A549 (cell line): ENCODE measurements at regions not wholly inside any gene's neighbourhood (a gene's known extent, or its start where the extent isn't known, plus 50 kb on each side); places are given as distances from the start of the nearest gene placed in this dataset.

ENCODE experiments used
- ATAC-seq, 2 experiments: fragments of 200-7000 bp in 1 of 2; fragments of >200 bp in 1 of 2; cut with Nextera tagmentation in 1 of 2; cut with Tn5 transposase in 1 of 2; 3 replicates each; pipeline versions ENCODE4 v1.8.0 to v1.9.1; 2018 to 2020; ENCODE audit warnings: mild to moderate bottlenecking in 1 of 2, moderate library complexity in 1 of 2
- CTCF ChIA-PET: fragments of 300-600 bp; sonication (Branson Sonifier 250); formaldehyde crosslinking; extraction: SDS; loops from one replicate; lab custom pipeline; 2021; ENCODE audit warnings: antibody characterized with exemption, inconsistent platforms; lab: Yijun Ruan, JAX
- POLR2A ChIA-PET: fragments of 350-600 bp; formaldehyde crosslinking; extraction: SDS; loops from one replicate; lab custom pipeline; 2021; ENCODE audit warnings: antibody characterized with exemption, inconsistent platforms; lab: Yijun Ruan, JAX
- DNase-seq, 2 experiments: peaks; one replicate each; pipeline versions ENCODE4 v3.0.0 to v3.0.0-alpha.2; 2011 to 2016; ENCODE audit warnings: low read depth in 1 of 2, low spot score in 1 of 2
- FAIRE-seq: peaks from 2 replicates; lab custom pipeline; 2011; peaks lifted over from hg19 to GRCh38; lab: Jason Lieb, UNC
- H3K27ac ChIP-seq, 2 experiments: fragments of >200 bp; sonication (Bioruptor Twin); formaldehyde crosslinking; 3 replicates each; pipeline ENCODE4 v1.5.1; 2016 to 2017
- H3K4me1 ChIP-seq: fragments of >200 bp; sonication (Bioruptor Twin); formaldehyde crosslinking; 3 replicates; pipeline ENCODE4 v1.6.1; 2016
- H3K4me2 ChIP-seq: fragments of >200 bp; sonication (Bioruptor Twin); formaldehyde crosslinking; 3 replicates; pipeline ENCODE4 v1.6.1; 2016
- H3K4me3 ChIP-seq: fragments of >200 bp; sonication (Bioruptor Twin); formaldehyde crosslinking; 3 replicates; pipeline ENCODE4 v1.5.1; 2016
- H3K9me3 ChIP-seq: fragments of >200 bp; sonication (Bioruptor Twin); formaldehyde crosslinking; 3 replicates; pipeline ENCODE4 v1.6.1; 2016
- BHLHE40 ChIP-seq: IDR thresholded peaks from 2 replicates; pipeline ENCODE4 v1.6.1; 2012; ENCODE audit warnings: low read depth, low read length, inconsistent platforms
- CBX8 ChIP-seq: fragments of 200-600 bp; sonication (generic); IDR thresholded peaks from 2 replicates; pipeline ENCODE4 v1.6.1; 2016
- CEBPB ChIP-seq, 2 experiments: fragments of >200 bp in 1 of 2; sonication (Bioruptor Twin) in 1 of 2; formaldehyde crosslinking in 1 of 2; IDR thresholded peaks; 2 replicates each; pipeline ENCODE4 v1.6.1; 2012 to 2016
- E2F6 ChIP-seq: IDR thresholded peaks from 2 replicates; pipeline ENCODE4 v1.6.1; 2012; ENCODE audit warnings: low read depth, borderline replicate concordance
- EHF ChIP-seq: fragments of 250-450 bp; sonication (Bioruptor Pico); IDR thresholded peaks from 2 replicates; pipeline ENCODE4 v1.5.0; 2020; ENCODE audit warnings: mild to moderate bottlenecking
- EHMT2 ChIP-seq: fragments of 200-600 bp; sonication (generic); IDR thresholded peaks from 2 replicates; pipeline ENCODE4 v1.6.1; 2016; ENCODE audit warnings: antibody characterized with exemption, low read depth, mild to moderate bottlenecking, moderate library complexity
- FOSB ChIP-seq: fragments of 250-450 bp; sonication (Bioruptor Pico); IDR thresholded peaks from 2 replicates; pipeline ENCODE4 v1.5.0; 2020; ENCODE audit warnings: mild to moderate bottlenecking, moderate library complexity
- HEYL ChIP-seq: fragments of 250-450 bp; sonication (Bioruptor Pico); IDR thresholded peaks from 2 replicates; pipeline ENCODE4 v1.8.0; 2021; ENCODE audit warnings: mild to moderate bottlenecking, moderate library complexity
- HOXB13 ChIP-seq: fragments of 250-450 bp; sonication (Bioruptor Pico); IDR thresholded peaks from 2 replicates; pipeline ENCODE4 v1.5.0; 2020; ENCODE audit warnings: low read depth, mild to moderate bottlenecking, moderate library complexity
- HOXB5 ChIP-seq: fragments of 250-450 bp; sonication (Bioruptor Pico); IDR thresholded peaks from 2 replicates; pipeline ENCODE4 v1.5.0; 2020; ENCODE audit warnings: mild to moderate bottlenecking, moderate library complexity
- JUNB ChIP-seq: fragments of >200 bp; sonication (Bioruptor Twin); formaldehyde crosslinking; IDR thresholded peaks from 2 replicates; pipeline ENCODE4 v1.6.1; 2016
- KDM5A ChIP-seq: fragments of 200-600 bp; sonication (generic); IDR thresholded peaks from 2 replicates; pipeline ENCODE4 v1.6.1; 2016; ENCODE audit warnings: antibody characterized with exemption, mild to moderate bottlenecking
- MAFK ChIP-seq: fragments of 450-650 bp; IDR thresholded peaks from 2 replicates; pipeline ENCODE4 v1.6.1; 2014; ENCODE audit not compliant: partially characterized antibody
- MAX ChIP-seq: IDR thresholded peaks from 2 replicates; pipeline ENCODE4 v1.6.1; 2012
- MAZ ChIP-seq: fragments of 150-350 bp; IDR thresholded peaks from 2 replicates; pipeline ENCODE4 v1.6.1; 2014; ENCODE audit warnings: antibody characterized with exemption, low read depth, low read length, borderline replicate concordance
- NR3C1 ChIP-seq: fragments of >200 bp; sonication (Bioruptor Twin); formaldehyde crosslinking; IDR thresholded peaks from 3 replicates; pipeline ENCODE4 v1.6.1; 2017
- PHF8 ChIP-seq: fragments of 200-600 bp; sonication (generic); IDR thresholded peaks from 2 replicates; pipeline ENCODE4 v1.6.1; 2016; ENCODE audit warnings: low read depth, mild to moderate bottlenecking, antibody characterized with exemption, moderate library complexity, borderline replicate concordance
- POLR2AphosphoS2 ChIP-seq: conservative IDR thresholded peaks from 2 replicates; pipeline ENCODE4 v1.6.1; 2012; ENCODE audit warnings: low read length, improper control_type of control experiment, inconsistent platforms
- RARB ChIP-seq: fragments of 250-450 bp; sonication (Bioruptor Pico); IDR thresholded peaks from 2 replicates; pipeline ENCODE4 v1.8.0; 2021; ENCODE audit warnings: mild to moderate bottlenecking, moderate library complexity
- RNF2 ChIP-seq: fragments of 200-600 bp; sonication (generic); IDR thresholded peaks from 2 replicates; pipeline ENCODE4 v1.6.1; 2016; ENCODE audit warnings: low read depth, mild to moderate bottlenecking, antibody characterized with exemption, moderate library complexity, borderline replicate concordance
- SMC3 ChIP-seq: fragments of >200 bp; sonication (Bioruptor Twin); formaldehyde crosslinking; IDR thresholded peaks from 3 replicates; pipeline ENCODE4 v1.6.1; 2018; ENCODE audit warnings: inconsistent platforms
- USF2 ChIP-seq: fragments of 450-650 bp; IDR thresholded peaks from 2 replicates; pipeline ENCODE4 v1.6.1; 2014; ENCODE audit warnings: antibody characterized with exemption
- WGBS: methylation state at CpG from one replicate; pipeline ENCODE4 v1.1.6; 2017; ENCODE audit errors: missing lambda C conversion rate; 5-methylcytosine and 5-hydroxymethylcytosine counted together
- TF ChIP-seq, protein P1 (sequence below): fragments of 250-450 bp; sonication (Bioruptor Pico); IDR thresholded peaks from 2 replicates; pipeline ENCODE4 v1.5.0; 2020; ENCODE audit warnings: low read depth, mild to moderate bottlenecking, moderate library complexity
- TF ChIP-seq, protein P2 (sequence below): fragments of 150-350 bp; IDR thresholded peaks from 2 replicates; pipeline ENCODE4 v1.6.1; 2014; ENCODE audit warnings: low read depth, mild to moderate bottlenecking, low read length
- TF ChIP-seq, protein P3 (sequence below): fragments of >200 bp; sonication (Bioruptor Twin); formaldehyde crosslinking; IDR thresholded peaks from 2 replicates; pipeline ENCODE4 v1.6.1; 2016

GRCh38 chr17:34712481-34713195 lies 133.3 kb downstream of the TMEM132E start:
- DNase-seq (no peak), ATAC-seq (no peak), FAIRE-seq (no peak)
- TF ChIP-seq HOXB5 (no peak), MAZ (no peak), KDM5A (no peak), HOXB13 (CRISPR knock-in tag) (no peak), MAX (no peak)
- TF ChIP-seq, protein P1, sequence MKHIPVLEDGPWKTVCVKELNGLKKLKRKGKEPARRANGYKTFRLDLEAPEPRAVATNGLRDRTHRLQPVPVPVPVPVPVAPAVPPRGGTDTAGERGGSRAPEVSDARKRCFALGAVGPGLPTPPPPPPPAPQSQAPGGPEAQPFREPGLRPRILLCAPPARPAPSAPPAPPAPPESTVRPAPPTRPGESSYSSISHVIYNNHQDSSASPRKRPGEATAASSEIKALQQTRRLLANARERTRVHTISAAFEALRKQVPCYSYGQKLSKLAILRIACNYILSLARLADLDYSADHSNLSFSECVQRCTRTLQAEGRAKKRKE (CRISPR knock-in tag), result no peak
- Histone ChIP-seq H3K4me1 (no peaks in the 10 kb centered on the region), H3K27ac (no peak overlapping the region), H3K4me2 (no peak overlapping the region), H3K4me3 (no peak overlapping the region), H3K9me3 (no peaks in the 10 kb centered on the region)
- CTCF ChIA-PET, result interaction anchor here (1.1 to 1.2 kb wide), 2 partner anchors 9 to 10 kb away, joined by 3 read pairs; no protein-coding TSS in a partner anchor
- POLR2A ChIA-PET, result no interaction called here
- WGBS, result 22% methylated on average over 3 of the region's 3 CpGs

GRCh38 chr17:34711646-34712045 lies 132.3 kb downstream of the TMEM132E start:
- Histone ChIP-seq H3K4me3 (no peak overlapping the region), H3K9me3 (no peaks in the 10 kb centered on the region)
- ATAC-seq (no peak), FAIRE-seq (no peak)
- POLR2A ChIA-PET, result no interaction called here
- 27% methylated on average over 5 of the region's 5 CpGs for whole genome bisulfite sequencing
- CTCF ChIA-PET, result interaction anchor here (1.2 kb wide), 1 partner anchor 9 kb away, joined by 3 read pairs; no protein-coding TSS in a partner anchor
- TF ChIP-seq HEYL (CRISPR knock-in tag) (no peak), HOXB5 (no peak), HOXB13 (CRISPR knock-in tag) (no peak), EHF (CRISPR knock-in tag) (no peak), USF2 (no peak), CEBPB (IDR thresholded peaks at IDR 0.05) (no peak), E2F6 (no peak), PHF8 (no peak), RNF2 (no peak)
- TF ChIP-seq, protein P2, sequence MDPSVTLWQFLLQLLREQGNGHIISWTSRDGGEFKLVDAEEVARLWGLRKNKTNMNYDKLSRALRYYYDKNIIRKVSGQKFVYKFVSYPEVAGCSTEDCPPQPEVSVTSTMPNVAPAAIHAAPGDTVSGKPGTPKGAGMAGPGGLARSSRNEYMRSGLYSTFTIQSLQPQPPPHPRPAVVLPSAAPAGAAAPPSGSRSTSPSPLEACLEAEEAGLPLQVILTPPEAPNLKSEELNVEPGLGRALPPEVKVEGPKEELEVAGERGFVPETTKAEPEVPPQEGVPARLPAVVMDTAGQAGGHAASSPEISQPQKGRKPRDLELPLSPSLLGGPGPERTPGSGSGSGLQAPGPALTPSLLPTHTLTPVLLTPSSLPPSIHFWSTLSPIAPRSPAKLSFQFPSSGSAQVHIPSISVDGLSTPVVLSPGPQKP, result no peak
- TF ChIP-seq, protein P1 (CRISPR knock-in tag), result no peak
- TF ChIP-seq, all 56 proteins: peak for 0
- H3K4me2 ChIP-seq, result no peak overlapping the region
- no peak for DNase-seq
- H3K4me1 ChIP-seq, result no peaks in the 10 kb centered on the region
- no peak overlapping the region for H3K27ac ChIP-seq

DNA sequence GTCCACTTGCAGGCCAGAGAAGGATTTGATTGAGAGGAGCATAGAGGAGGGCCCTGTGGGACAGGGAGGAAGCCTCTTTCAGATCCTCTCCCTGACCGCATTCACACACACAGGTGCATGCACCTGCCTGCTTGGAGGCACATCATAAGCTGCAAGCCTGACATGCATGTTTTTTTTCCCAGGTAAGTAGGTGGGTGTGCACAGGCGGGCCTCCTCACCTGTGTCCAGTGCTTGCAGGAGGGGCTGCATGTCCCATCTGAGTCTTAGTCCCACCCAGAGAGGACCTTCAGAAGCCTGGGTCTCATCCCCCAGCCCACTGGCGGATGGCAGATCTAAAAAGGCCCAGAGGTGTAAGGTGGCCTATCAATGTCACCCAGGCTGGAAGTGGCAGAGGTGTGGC lies 130.8 kb downstream of the TMEM132E start:
- FAIRE-seq (no peak), DNase-seq (no peak), ATAC-seq (no peak; a peak in 1 of 6 replicates)
- no peaks in the 10 kb centered on the region for H3K4me1 ChIP-seq
- H3K9me3 ChIP-seq, result no peaks in the 10 kb centered on the region
- no peak overlapping the region for H3K4me3 ChIP-seq
- no peak overlapping the region for H3K27ac ChIP-seq
- ChIA-PET POLR2A (no interaction called here), CTCF (interaction anchor here (0.6 kb wide), 1 partner anchor 1594 kb away, joined by 3 read pairs; no protein-coding TSS in a partner anchor)
- 47% methylated on average over 3 of the region's 3 CpGs for WGBS
- H3K4me2 ChIP-seq, result no peak overlapping the region
- TF ChIP-seq KDM5A (no peak), JUNB (no peak), CBX8 (no peak), E2F6 (no peak), NR3C1 (no peak), EHMT2 (no peak), MAX (no peak), HEYL (CRISPR knock-in tag) (no peak), USF2 (no peak), POLR2AphosphoS2 (no peak), FOSB (CRISPR knock-in tag) (no peak), SMC3 (no peak), RARB (no peak), MAFK (no peak), BHLHE40 (no peak), RNF2 (no peak)
- TF ChIP-seq, protein P3, sequence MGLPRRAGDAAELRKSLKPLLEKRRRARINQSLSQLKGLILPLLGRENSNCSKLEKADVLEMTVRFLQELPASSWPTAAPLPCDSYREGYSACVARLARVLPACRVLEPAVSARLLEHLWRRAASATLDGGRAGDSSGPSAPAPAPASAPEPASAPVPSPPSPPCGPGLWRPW, result no peak
